ENCODE measurements at regions not wholly inside any gene's neighbourhood (a gene's known extent, or its start where the extent isn't known, plus 50 kb on each side); places are given as distances from the start of the nearest gene placed in this dataset.
"Not testable (repeated sequence)": the region's sequence is repeated elsewhere in the genome, so short reads cannot be mapped to it uniquely, and the experiment has no call there.

DNA sequence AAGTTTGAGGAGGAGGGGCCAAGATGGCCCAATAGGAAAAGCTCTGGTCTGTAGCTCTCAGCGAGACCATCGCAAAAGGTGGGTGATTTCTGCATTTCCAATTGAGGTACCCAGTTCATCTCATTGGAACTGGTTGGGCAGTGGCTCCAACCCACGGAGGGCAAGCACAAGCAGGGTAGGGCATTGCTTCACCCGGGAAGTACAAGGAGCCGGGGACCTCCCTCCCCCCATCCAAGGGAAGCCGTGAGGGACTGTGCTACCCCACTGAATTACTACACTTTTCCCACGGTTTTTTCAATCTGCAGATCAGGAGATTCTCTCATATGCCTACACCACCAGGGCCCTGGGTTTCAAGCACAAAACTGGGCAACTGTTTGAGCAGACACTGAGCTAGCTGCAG lies 58.0 kb upstream of the EFCAB3 start:
- no peak overlapping the region for H3K4me3 ChIP-seq (replicated peaks; ENCODE audit: low read depth, low read length)
- no peak for DNase-seq (ENCODE audit: extremely low read depth, low read depth)
- TF ChIP-seq, protein P1, sequence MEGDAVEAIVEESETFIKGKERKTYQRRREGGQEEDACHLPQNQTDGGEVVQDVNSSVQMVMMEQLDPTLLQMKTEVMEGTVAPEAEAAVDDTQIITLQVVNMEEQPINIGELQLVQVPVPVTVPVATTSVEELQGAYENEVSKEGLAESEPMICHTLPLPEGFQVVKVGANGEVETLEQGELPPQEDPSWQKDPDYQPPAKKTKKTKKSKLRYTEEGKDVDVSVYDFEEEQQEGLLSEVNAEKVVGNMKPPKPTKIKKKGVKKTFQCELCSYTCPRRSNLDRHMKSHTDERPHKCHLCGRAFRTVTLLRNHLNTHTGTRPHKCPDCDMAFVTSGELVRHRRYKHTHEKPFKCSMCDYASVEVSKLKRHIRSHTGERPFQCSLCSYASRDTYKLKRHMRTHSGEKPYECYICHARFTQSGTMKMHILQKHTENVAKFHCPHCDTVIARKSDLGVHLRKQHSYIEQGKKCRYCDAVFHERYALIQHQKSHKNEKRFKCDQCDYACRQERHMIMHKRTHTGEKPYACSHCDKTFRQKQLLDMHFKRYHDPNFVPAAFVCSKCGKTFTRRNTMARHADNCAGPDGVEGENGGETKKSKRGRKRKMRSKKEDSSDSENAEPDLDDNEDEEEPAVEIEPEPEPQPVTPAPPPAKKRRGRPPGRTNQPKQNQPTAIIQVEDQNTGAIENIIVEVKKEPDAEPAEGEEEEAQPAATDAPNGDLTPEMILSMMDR (IDR thresholded peaks at IDR 0.05; ENCODE audit: low read depth, low read length, missing control alignments) = no peak

DNA sequence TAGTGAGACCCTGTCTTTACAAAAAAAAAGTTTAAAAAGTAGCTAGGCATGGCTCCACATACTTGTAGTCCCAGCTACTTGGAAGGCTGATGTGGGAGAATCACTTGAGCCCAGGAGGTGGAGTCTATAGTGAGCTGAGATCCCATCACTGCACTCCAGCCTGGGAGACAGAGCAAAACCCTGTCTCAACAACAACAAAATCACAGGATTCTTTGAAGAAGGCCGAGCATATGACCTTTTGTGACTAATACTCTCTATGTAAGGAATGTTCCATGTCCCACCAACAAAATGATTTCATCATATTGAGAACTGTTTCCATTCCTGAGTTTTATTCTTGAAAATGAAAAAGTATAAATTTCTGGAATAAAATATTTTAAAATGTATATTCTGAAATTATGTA lies 58.9 kb upstream of the EFCAB3 start:
- TF ChIP-seq, protein P1 (IDR thresholded peaks at IDR 0.05; ENCODE audit: low read depth, low read length, missing control alignments) = no peak

DNA sequence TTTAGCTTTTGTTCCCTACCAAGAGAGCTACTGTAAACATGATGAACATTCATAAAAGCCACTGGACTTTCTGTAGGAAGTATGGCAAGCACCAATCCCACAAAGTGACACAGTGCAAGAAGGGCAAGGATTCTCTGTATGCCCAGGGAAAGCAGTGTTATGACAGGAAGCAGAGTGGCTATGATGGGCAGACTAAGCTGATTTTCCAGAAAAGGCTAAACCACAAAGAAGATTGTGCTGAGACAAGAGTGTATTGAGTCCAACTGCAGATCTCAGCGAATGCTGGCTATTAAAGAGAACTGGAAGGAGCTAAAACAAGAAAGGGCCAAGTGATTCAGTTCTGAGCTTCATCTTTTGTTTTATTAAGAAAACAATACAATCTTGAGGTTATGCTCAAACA lies 60.5 kb upstream of the EFCAB3 start:
- H3K4me3 ChIP-seq (replicated peaks; ENCODE audit: low read depth, low read length) = no peak overlapping the region
- TF ChIP-seq, protein P1 (IDR thresholded peaks at IDR 0.05; ENCODE audit: low read depth, low read length, missing control alignments) = no peak
- no peak for DNase-seq (ENCODE audit: extremely low read depth, low read depth)

More for the DNA sequence above, 58.9 kb upstream of the EFCAB3 start:
- H3K4me3 ChIP-seq (replicated peaks; ENCODE audit: low read depth, low read length) = no peak overlapping the region
- DNase-seq (ENCODE audit: extremely low read depth, low read depth) = no peak

DNA sequence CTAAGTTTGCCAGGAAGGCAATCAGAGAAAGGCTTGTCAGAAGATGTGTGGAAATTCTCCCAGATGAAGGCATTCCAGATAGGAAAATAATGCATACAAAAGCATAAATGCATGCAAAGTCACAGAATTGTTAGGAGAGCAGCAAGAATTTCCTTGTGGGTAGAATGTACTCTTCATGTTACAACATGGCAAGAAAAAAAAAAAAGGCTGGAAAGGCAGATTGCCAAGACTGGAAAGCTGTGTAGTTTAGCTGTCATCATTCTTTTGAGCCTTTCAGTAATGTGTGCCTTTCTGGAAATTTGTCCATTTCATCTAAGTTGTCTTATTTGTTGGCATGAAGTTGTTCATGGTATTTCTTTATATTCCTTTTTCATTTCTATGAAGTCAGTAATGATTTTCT lies 71.0 kb upstream of the EFCAB3 start:
- TF ChIP-seq, protein P1 (IDR thresholded peaks at IDR 0.05; ENCODE audit: low read depth, low read length, missing control alignments) = no peak
- DNase-seq (ENCODE audit: extremely low read depth, low read depth) = no peak
- H3K4me3 ChIP-seq (replicated peaks; ENCODE audit: low read depth, low read length) = no peak overlapping the region

DNA sequence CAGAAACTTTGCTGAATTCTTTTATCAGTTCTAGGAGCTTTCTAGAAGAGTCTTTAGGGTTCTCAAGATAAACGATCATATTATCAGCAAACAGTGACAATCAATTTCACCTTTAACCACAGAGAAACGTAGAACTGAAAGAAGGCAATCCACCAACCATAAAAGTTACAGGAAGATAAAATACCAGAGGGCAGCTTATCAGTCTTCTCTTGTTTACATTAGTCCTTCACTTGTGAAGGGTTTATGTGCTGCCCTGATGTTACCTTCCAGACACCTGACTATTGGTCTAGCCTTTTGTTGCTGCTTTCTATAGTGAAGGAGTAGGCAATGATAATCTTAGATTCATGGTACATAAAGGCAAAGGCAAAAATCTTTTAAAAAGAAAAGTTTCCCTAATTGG lies 73.2 kb upstream of the EFCAB3 start:
- DNase-seq (ENCODE audit: extremely low read depth, low read depth) = no peak
- TF ChIP-seq, protein P1 (IDR thresholded peaks at IDR 0.05; ENCODE audit: low read depth, low read length, missing control alignments) = no peak
- H3K4me3 ChIP-seq (replicated peaks; ENCODE audit: low read depth, low read length) = no peak overlapping the region

DNA sequence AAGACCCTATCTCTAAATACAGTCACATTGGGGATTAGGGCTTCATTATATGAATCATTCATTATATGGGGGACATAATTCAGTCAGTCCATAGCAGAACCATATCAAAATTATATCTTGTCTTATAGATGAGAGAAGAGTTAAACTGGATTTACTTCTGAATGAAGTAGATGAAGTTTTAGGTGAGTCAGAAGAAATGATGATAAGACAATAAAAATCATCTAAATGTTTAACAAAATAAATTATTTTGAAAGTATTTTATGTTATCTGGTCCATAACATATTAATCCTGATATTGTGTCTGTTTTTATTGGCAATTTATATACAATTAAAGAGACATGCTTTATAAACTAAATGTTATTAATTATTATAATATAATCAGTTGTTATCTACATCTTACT lies 76.9 kb upstream of the EFCAB3 start:
- H3K4me3 ChIP-seq (replicated peaks; ENCODE audit: low read depth, low read length) = no peak overlapping the region

DNA sequence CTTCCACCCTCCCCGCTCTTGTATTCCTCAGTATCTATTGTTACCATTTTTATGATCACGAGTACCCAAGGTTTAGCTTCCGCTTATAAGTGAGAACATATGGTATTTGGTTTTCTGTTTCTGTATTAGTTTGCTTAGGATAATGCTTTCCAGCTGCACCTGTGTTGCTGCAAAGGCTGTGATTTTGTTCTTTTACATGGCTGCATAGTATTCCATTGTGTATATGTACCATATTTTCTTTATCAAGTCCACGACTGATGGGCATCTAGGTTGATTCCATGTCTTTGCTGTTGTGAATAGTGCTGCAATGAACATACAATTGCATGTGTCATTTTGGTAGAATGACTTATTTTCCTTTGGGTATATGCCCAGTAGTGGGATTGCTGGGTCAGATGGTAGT lies 79.7 kb upstream of the EFCAB3 start:
- TF ChIP-seq, protein P1 (IDR thresholded peaks at IDR 0.05; ENCODE audit: low read depth, low read length, missing control alignments) = no peak
- no peak for DNase-seq (ENCODE audit: extremely low read depth, low read depth)
- H3K4me3 ChIP-seq (replicated peaks; ENCODE audit: low read depth, low read length) = no peak overlapping the region

More for the DNA sequence above, 76.9 kb upstream of the EFCAB3 start:
- no peak for DNase-seq (ENCODE audit: extremely low read depth, low read depth)
- TF ChIP-seq, protein P1 (IDR thresholded peaks at IDR 0.05; ENCODE audit: low read depth, low read length, missing control alignments) = no peak

DNA sequence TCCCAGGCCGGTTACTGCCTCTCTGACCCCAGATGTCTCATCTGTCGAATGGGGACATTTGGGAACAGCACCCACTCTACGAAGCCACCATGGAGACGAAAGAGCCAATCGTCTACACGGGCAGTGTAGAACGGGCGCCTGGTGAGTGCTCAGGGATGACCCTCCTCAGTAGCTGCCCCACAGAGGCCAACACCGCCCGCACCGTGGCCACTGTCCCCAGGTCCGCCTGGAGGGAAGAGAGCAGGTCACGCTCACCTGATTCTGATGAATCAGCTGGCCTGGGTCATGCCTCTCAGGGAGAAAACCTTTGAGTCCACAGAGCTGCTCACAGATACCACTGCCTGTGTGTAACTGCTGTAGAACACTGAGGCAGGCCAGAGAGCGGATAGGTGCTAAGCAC lies 105.1 kb upstream of the EFCAB3 start:
- not testable (repeated sequence) for H3K4me3 ChIP-seq (replicated peaks; ENCODE audit: low read depth, low read length); DNase-seq (ENCODE audit: extremely low read depth, low read depth)

DNA sequence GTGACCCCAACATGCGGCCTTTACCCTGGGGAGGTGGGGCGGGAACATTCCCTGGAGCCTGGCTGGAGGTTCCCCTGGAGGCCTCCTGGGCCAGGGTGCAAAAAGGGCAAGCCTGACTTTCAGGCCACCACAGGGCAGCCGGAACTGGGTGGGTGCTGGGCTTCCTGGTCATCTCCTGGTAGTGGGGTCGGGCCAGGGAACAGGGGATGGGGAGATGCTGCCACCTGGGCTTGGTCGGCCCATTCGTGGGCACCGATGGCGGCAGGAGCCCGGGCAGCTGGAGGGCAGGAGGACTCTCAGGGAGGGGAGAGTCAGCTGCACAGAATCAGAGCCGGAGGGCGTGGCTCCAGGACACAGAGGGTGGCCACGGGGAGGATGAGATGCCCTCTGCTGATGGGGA lies 112.0 kb upstream of the EFCAB3 start:
- not testable (repeated sequence) for DNase-seq (ENCODE audit: extremely low read depth, low read depth); H3K4me3 ChIP-seq (replicated peaks; ENCODE audit: low read depth, low read length)

DNA sequence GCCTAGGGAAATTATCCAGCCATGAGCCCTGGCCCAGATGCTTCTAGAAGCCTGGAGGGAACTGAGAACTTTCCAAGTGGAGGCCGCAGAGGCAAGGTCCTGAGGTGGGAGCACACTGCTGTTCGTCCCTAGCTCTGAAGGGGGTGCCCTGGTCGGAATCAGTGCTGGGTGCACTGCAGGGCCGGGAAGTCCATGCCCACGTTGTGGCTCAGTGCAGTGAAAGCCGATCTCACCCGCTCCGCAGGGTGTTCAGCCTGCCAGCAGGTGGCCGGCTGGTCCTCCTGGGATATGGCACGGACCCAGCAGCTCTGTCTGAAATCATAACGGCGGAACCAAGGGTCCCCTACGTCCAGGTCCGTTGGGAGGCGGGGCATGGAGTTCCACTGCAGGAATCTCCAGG lies 115.4 kb upstream of the EFCAB3 start:
- DNase-seq (ENCODE audit: extremely low read depth, low read depth); H3K4me3 ChIP-seq (replicated peaks; ENCODE audit: low read depth, low read length): not testable (repeated sequence)

DNA sequence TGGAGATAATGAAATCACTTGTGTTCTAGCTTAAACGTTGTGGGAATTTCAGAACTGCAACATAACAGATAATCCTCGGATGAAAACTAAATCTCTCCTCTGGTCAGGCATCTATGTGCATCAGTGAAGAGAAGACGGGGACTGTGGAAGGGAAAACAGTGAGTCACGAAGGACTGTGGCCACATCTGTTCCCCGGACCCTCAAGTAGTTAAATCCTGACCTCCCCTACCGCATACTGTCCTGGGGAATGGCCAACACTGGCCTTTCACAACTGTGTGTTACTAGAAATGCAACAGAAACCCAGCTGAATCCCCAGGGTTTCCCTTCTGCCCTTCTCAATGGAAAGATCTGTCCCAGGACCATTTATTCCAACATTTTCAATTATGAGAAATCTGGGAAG lies 124.6 kb upstream of the EFCAB3 start:
- H3K4me3 ChIP-seq (replicated peaks; ENCODE audit: low read depth, low read length); DNase-seq (ENCODE audit: extremely low read depth, low read depth): not testable (repeated sequence)
